ENCODE measurements at regions not wholly inside any gene's neighbourhood (a gene's known extent, or its start where the extent isn't known, plus 50 kb on each side); places are given as distances from the start of the nearest gene placed in this dataset.

DNA sequence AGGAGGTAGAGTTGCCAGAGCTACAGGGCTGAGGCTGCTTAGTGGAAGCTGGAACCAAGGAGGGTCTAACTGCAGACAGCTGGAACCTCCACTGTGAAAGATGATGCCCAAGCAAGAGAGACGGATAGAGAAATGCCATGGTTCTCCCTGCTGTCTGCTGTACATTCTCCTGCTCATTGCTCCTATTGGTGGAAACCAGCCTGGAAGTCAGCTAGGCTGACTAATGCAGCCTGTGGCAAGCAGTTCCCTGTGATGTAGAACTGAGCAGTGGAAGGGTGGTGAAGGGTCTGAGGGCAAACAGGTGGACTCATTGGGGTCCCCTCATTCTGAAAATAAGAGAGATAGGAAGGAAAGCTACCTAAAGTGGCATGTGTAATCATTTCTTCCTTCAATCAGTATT, 563.6 kb downstream of the SLC4A3 start (continued):
- no peak for TF ChIP-seq ZNF324 (CRISPR knock-in tag; IDR thresholded peaks at IDR 0.05)

DNA sequence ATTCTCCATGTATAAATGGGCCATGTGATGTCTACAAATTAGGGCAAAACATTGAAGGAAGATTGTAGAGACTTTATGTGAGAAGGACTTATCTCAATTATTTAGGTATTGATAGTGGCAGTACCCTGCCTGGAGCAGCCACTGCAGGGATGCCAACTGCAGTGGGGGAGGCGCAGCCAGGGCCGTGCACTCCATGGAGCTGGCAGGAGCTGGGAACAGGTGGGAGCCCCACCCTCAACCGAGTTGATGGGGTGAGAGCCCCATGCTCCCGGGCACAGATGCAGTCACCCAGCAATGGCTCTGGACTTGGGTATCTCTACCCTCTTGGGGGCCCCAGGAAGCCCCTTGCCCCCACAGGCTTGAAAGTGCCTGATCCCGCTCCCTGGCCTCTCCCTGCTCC, 564.3 kb downstream of the SLC4A3 start:
- ATAC-seq: no peak
- ChIA-PET POLR2A (no interaction called here), CTCF (ENCODE audit: low intra/inter-chr PET ratio) (no interaction called here)

More for the DNA sequence above, 564.3 kb downstream of the SLC4A3 start:
- intact Hi-C loops (cut with micrococcal nuclease): no loop called here
- DNase-seq (ENCODE audit: extremely low read depth in 1 of 4, low spot score in 3 of 4): no peak
- Histone ChIP-seq H3K36me3 (ENCODE audit: control insufficient read depth, insufficient read depth, low read length) (no peaks in the 10 kb centered on the region), H3K27ac (ENCODE audit: extremely low read depth, low read depth, low read length) (no peak overlapping the region), H3K4me1 (replicated peaks in 1 of 2; ENCODE audit: control insufficient read depth in 2 of 2, insufficient read depth in 2 of 2, low read length in 2 of 2) (no peaks in the 10 kb centered on the region), H2AFZ (ENCODE audit: low read depth, low read length) (no peak overlapping the region), H3K79me2 (ENCODE audit: control insufficient read depth, insufficient read depth, low read length) (no peaks in the 10 kb centered on the region), H3K9me1 (ENCODE audit: control insufficient read depth, insufficient read depth, low read length) (no peaks in the 10 kb centered on the region), H3K9ac (ENCODE audit: insufficient read depth in 1 of 2, low read depth in 2 of 2, low read length in 2 of 2) (no peak overlapping the region), H3K4me3 (no peak overlapping the region), H3K9me3 (replicated peaks; ENCODE audit: control insufficient read depth, insufficient read depth, low read depth, low read length) (no peaks in the 10 kb centered on the region), H4K20me1 (replicated peaks; ENCODE audit: control insufficient read depth, insufficient read depth, low read length) (no peaks in the 10 kb centered on the region), H3K27me3 (ENCODE audit: control insufficient read depth in 2 of 2, insufficient read depth in 2 of 2, low read length in 2 of 2) (no peaks in the 10 kb centered on the region), H3K4me2 (ENCODE audit: insufficient read depth, low read length) (no peak overlapping the region)
- TF ChIP-seq CXXC5 (CRISPR knock-in tag; IDR thresholded peaks at IDR 0.05): no peak
- no peak for TF ChIP-seq DIDO1 (tag; IDR thresholded peaks at IDR 0.05; ENCODE audit: low read depth)
- TF ChIP-seq, protein P1, sequence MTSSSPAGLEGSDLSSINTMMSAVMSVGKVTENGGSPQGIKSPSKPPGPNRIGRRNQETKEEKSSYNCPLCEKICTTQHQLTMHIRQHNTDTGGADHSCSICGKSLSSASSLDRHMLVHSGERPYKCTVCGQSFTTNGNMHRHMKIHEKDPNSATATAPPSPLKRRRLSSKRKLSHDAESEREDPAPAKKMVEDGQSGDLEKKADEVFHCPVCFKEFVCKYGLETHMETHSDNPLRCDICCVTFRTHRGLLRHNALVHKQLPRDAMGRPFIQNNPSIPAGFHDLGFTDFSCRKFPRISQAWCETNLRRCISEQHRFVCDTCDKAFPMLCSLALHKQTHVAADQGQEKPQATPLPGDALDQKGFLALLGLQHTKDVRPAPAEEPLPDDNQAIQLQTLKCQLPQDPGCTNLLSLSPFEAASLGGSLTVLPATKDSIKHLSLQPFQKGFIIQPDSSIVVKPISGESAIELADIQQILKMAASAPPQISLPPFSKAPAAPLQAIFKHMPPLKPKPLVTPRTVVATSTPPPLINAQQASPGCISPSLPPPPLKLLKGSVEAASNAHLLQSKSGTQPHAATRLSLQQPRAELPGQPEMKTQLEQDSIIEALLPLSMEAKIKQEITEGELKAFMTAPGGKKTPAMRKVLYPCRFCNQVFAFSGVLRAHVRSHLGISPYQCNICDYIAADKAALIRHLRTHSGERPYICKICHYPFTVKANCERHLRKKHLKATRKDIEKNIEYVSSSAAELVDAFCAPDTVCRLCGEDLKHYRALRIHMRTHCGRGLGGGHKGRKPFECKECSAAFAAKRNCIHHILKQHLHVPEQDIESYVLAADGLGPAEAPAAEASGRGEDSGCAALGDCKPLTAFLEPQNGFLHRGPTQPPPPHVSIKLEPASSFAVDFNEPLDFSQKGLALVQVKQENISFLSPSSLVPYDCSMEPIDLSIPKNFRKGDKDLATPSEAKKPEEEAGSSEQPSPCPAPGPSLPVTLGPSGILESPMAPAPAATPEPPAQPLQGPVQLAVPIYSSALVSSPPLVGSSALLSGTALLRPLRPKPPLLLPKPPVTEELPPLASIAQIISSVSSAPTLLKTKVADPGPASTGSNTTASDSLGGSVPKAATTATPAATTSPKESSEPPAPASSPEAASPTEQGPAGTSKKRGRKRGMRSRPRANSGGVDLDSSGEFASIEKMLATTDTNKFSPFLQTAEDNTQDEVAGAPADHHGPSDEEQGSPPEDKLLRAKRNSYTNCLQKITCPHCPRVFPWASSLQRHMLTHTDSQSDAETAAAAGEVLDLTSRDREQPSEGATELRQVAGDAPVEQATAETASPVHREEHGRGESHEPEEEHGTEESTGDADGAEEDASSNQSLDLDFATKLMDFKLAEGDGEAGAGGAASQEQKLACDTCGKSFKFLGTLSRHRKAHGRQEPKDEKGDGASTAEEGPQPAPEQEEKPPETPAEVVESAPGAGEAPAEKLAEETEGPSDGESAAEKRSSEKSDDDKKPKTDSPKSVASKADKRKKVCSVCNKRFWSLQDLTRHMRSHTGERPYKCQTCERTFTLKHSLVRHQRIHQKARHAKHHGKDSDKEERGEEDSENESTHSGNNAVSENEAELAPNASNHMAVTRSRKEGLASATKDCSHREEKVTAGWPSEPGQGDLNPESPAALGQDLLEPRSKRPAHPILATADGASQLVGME (CRISPR knock-in tag; IDR thresholded peaks at IDR 0.05): no peak
- no peak for TF ChIP-seq L3MBTL2 (IDR thresholded peaks at IDR 0.05)
- TF ChIP-seq, protein P2, sequence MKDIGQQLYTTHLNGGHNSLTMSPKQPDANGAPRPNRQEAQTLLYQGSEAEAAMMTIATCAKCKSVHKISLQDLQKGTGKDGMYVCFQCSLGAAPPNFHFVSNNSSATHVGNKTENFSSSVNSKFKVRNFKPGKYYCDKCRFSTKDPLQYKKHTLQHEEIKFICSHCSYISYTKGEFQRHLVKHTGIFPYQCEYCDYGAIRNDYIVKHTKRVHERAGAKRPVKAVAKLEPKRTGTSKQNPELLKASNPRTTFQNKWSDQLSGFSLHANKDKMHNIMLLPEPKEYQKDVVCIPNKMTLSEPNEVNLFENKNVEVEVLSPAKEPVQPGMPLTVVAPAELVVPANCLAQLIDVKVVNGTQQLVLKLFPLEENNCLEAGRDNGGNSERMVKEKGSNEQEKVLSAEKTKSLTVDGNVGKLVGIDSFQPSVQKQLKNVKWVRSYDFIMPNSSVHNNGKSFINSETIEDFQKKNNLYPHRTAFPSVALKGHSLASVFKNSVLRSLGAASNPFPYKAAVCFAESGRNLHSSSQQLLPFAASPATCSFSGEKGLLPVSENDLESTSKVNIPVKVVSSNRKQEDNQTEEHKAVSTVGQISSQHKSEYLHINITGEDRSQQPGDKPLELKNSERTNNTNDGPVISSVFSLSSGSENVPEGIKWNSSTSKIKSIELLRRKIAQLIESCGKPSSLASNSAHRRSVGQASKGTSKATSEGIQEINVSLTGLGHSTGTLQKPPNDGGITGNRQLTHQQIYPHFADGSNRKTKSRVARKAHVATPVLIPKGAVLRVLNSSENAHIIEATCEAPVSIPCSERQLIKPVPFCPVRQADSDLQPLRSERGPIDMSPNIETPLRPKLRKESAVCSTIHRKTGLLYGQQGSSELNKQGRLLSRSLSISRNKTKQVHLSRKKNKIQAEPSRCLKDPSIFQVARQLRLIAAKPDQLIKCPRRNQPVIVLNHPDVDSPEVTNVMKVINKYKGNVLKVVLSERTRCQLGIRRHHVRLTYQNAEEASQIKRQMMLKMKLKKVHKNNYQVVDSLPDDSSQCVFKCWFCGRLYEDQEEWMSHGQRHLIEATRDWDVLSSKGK (CRISPR knock-in tag; IDR thresholded peaks at IDR 0.05): no peak
- 0% methylated on average over 5 of the region's 5 CpGs for WGBS (ENCODE audit: insufficient coverage, low coverage, missing lambda C conversion rate)
- in situ Hi-C loops (cut with MboI): no loop called here
- no TSS peak for BruUV-seq (replicated peaks)
- FAIRE-seq: no peak

Data from K562 (cell line).